HT-29 (cell line): ENCODE measurements at regions not wholly inside any gene's neighbourhood (a gene's known extent, or its start where the extent isn't known, plus 50 kb on each side); places are given as distances from the start of the nearest gene placed in this dataset.
"Not testable (repeated sequence)": the region's sequence is repeated elsewhere in the genome, so short reads cannot be mapped to it uniquely, and the experiment has no call there.

ENCODE experiments used
- DNase-seq: peaks from one replicate; pipeline ENCODE4 v3.0.0-alpha.2; 2015; ENCODE audit warnings: low spot score

- DNase-seq = no peak
Measured at GRCh38 chr5:174482607-174483024, 241.8 kb upstream of the MSX2 start.

- no peak for DNase-seq
Measured at GRCh38 chr5:174483411-174483810, 241.0 kb upstream of the MSX2 start.

- no peak for DNase-seq
Measured at GRCh38 chr5:174489215-174489614, 235.2 kb upstream of the MSX2 start.

GRCh38 chr5:174489920-174490597 is 234.3 kb upstream of the MSX2 start:
- DNase-seq = no peak

GRCh38 chr5:174490728-174491127 is 233.7 kb upstream of the MSX2 start:
- peak; percentile 21 for DNase-seq

GRCh38 chr5:174491265-174491664 is 233.1 kb upstream of the MSX2 start:
- no peak for DNase-seq

GRCh38 chr5:174491761-174492350 is 232.5 kb upstream of the MSX2 start:
- DNase-seq = no peak

GRCh38 chr5:174493530-174493929 is 230.9 kb upstream of the MSX2 start:
- DNase-seq = no peak

- not testable (repeated sequence) for DNase-seq
Measured at GRCh38 chr5:174497939-174498338, 226.4 kb upstream of the MSX2 start.

- not testable (repeated sequence) for DNase-seq
Measured at GRCh38 chr5:174498575-174498974, 225.8 kb upstream of the MSX2 start.

- no peak for DNase-seq
Measured at GRCh38 chr5:174500636-174501035, 223.7 kb upstream of the MSX2 start.

GRCh38 chr5:174501461-174502069 is 222.8 kb upstream of the MSX2 start:
- no peak for DNase-seq

- DNase-seq = no peak
Measured at GRCh38 chr5:174503086-174503460, 221.3 kb upstream of the MSX2 start.

GRCh38 chr5:174503461-174504265 is 220.7 kb upstream of the MSX2 start:
- peak; percentile 83 for DNase-seq

GRCh38 chr5:174504266-174504726 is 220.1 kb upstream of the MSX2 start:
- no peak for DNase-seq

GRCh38 chr5:174505621-174506020 is 218.8 kb upstream of the MSX2 start:
- DNase-seq = no peak

- DNase-seq = not testable (repeated sequence)
Measured at GRCh38 chr5:174510782-174511453, 213.5 kb upstream of the MSX2 start.

GRCh38 chr5:174511714-174512253 is 212.6 kb upstream of the MSX2 start:
- no peak for DNase-seq

- no peak for DNase-seq
Measured at GRCh38 chr5:174514325-174514724, 210.1 kb upstream of the MSX2 start.

- no peak for DNase-seq
Measured at GRCh38 chr5:174514983-174515394, 209.4 kb upstream of the MSX2 start.

- no peak for DNase-seq
Measured at GRCh38 chr5:174516741-174517140, 207.6 kb upstream of the MSX2 start.
